HEK293 (cell line): ENCODE measurements at regions not wholly inside any gene's neighbourhood (a gene's known extent, or its start where the extent isn't known, plus 50 kb on each side); places are given as distances from the start of the nearest gene placed in this dataset.
A peak's percentile ranks its signal among the peaks of the same experiment; 100 is the strongest.

Source experiments
- IKZF3 ChIP-seq: fragments of 450-650 bp; IDR thresholded peaks from 2 replicates; pipeline ENCODE4 v1.5.0; 2018; ENCODE audit warnings: missing biosample characterization, mild to moderate bottlenecking, missing genetic modification characterization, moderate library complexity
- KLF10 ChIP-seq: fragments of 450-650 bp; IDR thresholded peaks from 2 replicates; pipeline ENCODE4 v1.5.1; 2018; ENCODE audit warnings: missing biosample characterization, mild to moderate bottlenecking, missing genetic modification characterization
- PRDM10 ChIP-seq: fragments of 450-650 bp; formaldehyde crosslinking; IDR thresholded peaks from 2 replicates; pipeline ENCODE4 v1.5.1; 2016; ENCODE audit warnings: missing biosample characterization, missing genetic modification characterization
- PRDM2 ChIP-seq: fragments of 450-650 bp; formaldehyde crosslinking; IDR thresholded peaks from 2 replicates; pipeline ENCODE4 v1.5.1; 2016; ENCODE audit warnings: missing biosample characterization, missing genetic modification characterization, borderline replicate concordance
- REPIN1 ChIP-seq: fragments of 450-650 bp; formaldehyde crosslinking; IDR thresholded peaks from 2 replicates; pipeline ENCODE4 v1.5.1; 2017; ENCODE audit warnings: missing biosample characterization, missing genetic modification characterization, low read depth
- SCRT1 ChIP-seq: fragments of 450-650 bp; formaldehyde crosslinking; IDR thresholded peaks from 2 replicates; pipeline ENCODE4 v1.5.1; 2016; ENCODE audit warnings: missing biosample characterization, missing genetic modification characterization, borderline replicate concordance
- SP3 ChIP-seq: fragments of 450-650 bp; formaldehyde crosslinking; IDR thresholded peaks from 2 replicates; pipeline ENCODE4 v1.5.1; 2016; ENCODE audit warnings: missing biosample characterization, missing genetic modification characterization
- WT1 ChIP-seq: fragments of 450-650 bp; formaldehyde crosslinking; IDR thresholded peaks from 2 replicates; pipeline ENCODE4 v1.5.1; 2016; ENCODE audit warnings: missing biosample characterization, missing genetic modification characterization
- ZFP41 ChIP-seq: fragments of 450-650 bp; formaldehyde crosslinking; IDR thresholded peaks from 2 replicates; pipeline ENCODE4 v1.5.1; 2016; ENCODE audit warnings: missing biosample characterization, missing genetic modification characterization, borderline replicate concordance
- ZNF280D ChIP-seq: fragments of 450-650 bp; formaldehyde crosslinking; IDR thresholded peaks from 2 replicates; pipeline ENCODE4 v1.5.1; 2016; ENCODE audit warnings: missing biosample characterization, missing genetic modification characterization
- ZNF350 ChIP-seq: fragments of 450-650 bp; formaldehyde crosslinking; IDR thresholded peaks from 2 replicates; pipeline ENCODE4 v1.5.0; 2017; ENCODE audit warnings: missing biosample characterization, mild to moderate bottlenecking, missing genetic modification characterization
- ZNF521 ChIP-seq: fragments of 450-650 bp; formaldehyde crosslinking; IDR thresholded peaks from 2 replicates; pipeline ENCODE4 v1.5.1; 2017; ENCODE audit warnings: missing biosample characterization, mild to moderate bottlenecking, missing genetic modification characterization
- ZNF621 ChIP-seq: fragments of 450-650 bp; formaldehyde crosslinking; IDR thresholded peaks from 2 replicates; pipeline ENCODE4 v1.5.1; 2017; ENCODE audit warnings: missing biosample characterization, missing genetic modification characterization
- ZSCAN18 ChIP-seq: fragments of 450-650 bp; formaldehyde crosslinking; IDR thresholded peaks from 2 replicates; pipeline ENCODE4 v1.5.1; 2016; ENCODE audit warnings: missing biosample characterization, missing genetic modification characterization
- ZXDB ChIP-seq: fragments of 450-650 bp; formaldehyde crosslinking; IDR thresholded peaks from 2 replicates; pipeline ENCODE4 v1.5.1; 2016; ENCODE audit warnings: missing biosample characterization, missing genetic modification characterization
- TF ChIP-seq, protein P1 (sequence below): fragments of 450-650 bp; formaldehyde crosslinking; IDR thresholded peaks from 2 replicates; pipeline ENCODE4 v1.5.1; 2017; ENCODE audit warnings: missing biosample characterization, missing genetic modification characterization
- TF ChIP-seq, protein P2 (sequence below): fragments of 450-650 bp; formaldehyde crosslinking; IDR thresholded peaks from 2 replicates; pipeline ENCODE4 v1.5.1; 2016; ENCODE audit warnings: missing biosample characterization, missing genetic modification characterization, borderline replicate concordance

DNA sequence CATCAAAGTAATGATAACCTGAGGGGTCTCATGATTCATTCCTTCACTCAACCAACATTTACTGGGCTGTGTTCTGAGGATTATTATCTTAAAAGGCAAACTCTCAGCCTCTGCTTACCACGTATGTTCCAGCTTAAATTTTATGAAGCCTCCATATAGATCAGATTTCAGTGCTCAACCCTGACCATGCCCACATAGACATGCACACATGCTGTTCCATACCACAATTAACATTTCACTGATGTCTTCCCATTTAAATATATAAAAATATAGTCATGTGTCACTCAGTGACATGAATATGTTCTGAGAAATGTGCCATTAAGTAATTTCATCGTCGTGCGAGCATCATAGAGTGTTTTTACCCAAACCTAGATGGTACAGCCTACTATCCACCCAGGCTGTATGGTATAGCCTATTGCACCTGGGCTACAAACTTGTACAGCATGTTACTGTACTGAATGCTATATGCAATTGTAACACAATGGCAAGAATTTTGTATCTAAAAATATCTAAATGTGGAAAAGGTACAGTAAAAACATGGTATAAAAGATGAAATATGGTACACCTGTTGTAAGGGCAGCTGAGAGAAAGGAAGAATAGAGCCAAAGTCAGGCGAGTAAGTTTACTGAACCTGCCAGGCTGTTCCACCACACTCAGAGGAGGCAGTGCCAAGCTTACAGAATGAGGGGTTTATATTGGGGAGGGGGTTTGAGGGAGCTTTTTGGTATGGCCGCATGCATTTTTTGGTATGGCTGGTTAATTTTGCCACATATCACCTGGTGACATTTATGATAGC lies 134.7 kb upstream of the ETV3 start (continued):
- TF ChIP-seq PRDM2 (tag by site-specific recombination) (no peak), ZNF350 (tag by site-specific recombination) (no peak), ZNF521 (no peak), ZFP41 (tag by site-specific recombination) (no peak), KLF10 (no peak), ZNF621 (tag by site-specific recombination) (no peak), REPIN1 (no peak), ZNF280D (tag by site-specific recombination) (no peak), WT1 (tag by site-specific recombination) (no peak), ZSCAN18 (no peak), PRDM10 (tag by site-specific recombination) (peak; percentile 93), IKZF3 (tag by site-specific recombination) (no peak), SP3 (no peak), SCRT1 (peak; percentile 22; the same call in 1 of the 2 replicates), ZXDB (tag by site-specific recombination) (no peak)
- TF ChIP-seq, protein P1, sequence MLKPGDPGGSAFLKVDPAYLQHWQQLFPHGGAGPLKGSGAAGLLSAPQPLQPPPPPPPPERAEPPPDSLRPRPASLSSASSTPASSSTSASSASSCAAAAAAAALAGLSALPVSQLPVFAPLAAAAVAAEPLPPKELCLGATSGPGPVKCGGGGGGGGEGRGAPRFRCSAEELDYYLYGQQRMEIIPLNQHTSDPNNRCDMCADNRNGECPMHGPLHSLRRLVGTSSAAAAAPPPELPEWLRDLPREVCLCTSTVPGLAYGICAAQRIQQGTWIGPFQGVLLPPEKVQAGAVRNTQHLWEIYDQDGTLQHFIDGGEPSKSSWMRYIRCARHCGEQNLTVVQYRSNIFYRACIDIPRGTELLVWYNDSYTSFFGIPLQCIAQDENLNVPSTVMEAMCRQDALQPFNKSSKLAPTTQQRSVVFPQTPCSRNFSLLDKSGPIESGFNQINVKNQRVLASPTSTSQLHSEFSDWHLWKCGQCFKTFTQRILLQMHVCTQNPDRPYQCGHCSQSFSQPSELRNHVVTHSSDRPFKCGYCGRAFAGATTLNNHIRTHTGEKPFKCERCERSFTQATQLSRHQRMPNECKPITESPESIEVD (tag by site-specific recombination) = no peak
- TF ChIP-seq, protein P2, sequence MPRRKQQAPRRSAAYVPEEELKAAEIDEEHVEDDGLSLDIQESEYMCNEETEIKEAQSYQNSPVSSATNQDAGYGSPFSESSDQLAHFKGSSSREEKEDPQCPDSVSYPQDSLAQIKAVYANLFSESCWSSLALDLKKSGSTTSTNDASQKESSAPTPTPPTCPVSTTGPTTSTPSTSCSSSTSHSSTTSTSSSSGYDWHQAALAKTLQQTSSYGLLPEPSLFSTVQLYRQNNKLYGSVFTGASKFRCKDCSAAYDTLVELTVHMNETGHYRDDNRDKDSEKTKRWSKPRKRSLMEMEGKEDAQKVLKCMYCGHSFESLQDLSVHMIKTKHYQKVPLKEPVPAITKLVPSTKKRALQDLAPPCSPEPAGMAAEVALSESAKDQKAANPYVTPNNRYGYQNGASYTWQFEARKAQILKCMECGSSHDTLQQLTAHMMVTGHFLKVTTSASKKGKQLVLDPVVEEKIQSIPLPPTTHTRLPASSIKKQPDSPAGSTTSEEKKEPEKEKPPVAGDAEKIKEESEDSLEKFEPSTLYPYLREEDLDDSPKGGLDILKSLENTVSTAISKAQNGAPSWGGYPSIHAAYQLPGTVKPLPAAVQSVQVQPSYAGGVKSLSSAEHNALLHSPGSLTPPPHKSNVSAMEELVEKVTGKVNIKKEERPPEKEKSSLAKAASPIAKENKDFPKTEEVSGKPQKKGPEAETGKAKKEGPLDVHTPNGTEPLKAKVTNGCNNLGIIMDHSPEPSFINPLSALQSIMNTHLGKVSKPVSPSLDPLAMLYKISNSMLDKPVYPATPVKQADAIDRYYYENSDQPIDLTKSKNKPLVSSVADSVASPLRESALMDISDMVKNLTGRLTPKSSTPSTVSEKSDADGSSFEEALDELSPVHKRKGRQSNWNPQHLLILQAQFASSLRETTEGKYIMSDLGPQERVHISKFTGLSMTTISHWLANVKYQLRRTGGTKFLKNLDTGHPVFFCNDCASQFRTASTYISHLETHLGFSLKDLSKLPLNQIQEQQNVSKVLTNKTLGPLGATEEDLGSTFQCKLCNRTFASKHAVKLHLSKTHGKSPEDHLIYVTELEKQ (tag by site-specific recombination) = no peak
- TF ChIP-seq, all 188 proteins: peak for 7
